Colonic mucosa (tissue), 4 donors: ENCODE measurements at regions not wholly inside any gene's neighbourhood (a gene's known extent, or its start where the extent isn't known, plus 50 kb on each side); places are given as distances from the start of the nearest gene placed in this dataset.

Source experiments
- DNase-seq: peaks from one replicate; pipeline ENCODE4 v3.0.0-alpha.2; 2020
- H3K27ac ChIP-seq: fragments of 200-600 bp; one replicate; pipeline ENCODE4 v1.8.0; 2021
- H3K27me3 ChIP-seq: fragments of 200-600 bp; one replicate; pipeline ENCODE4 v1.8.0; 2021
- H3K36me3 ChIP-seq: fragments of 200-600 bp; one replicate; pipeline ENCODE4 v1.8.0; 2021
- H3K4me1 ChIP-seq: fragments of 200-600 bp; one replicate; pipeline ENCODE4 v1.8.0; 2021; ENCODE audit warnings: mild to moderate bottlenecking
- H3K4me3 ChIP-seq: fragments of 200-600 bp; one replicate; pipeline ENCODE4 v1.8.0; 2021
- H3K9ac ChIP-seq, 2 donors: one replicate each; pipeline ENCODE4 v1.7.0; 2013; ENCODE audit warnings: control low read depth in 2 of 2, low read depth in 2 of 2, low read length in 2 of 2
- H3K9me3 ChIP-seq: fragments of 200-600 bp; one replicate; pipeline ENCODE4 v1.8.0; 2021
- CTCF ChIP-seq: fragments of 200-600 bp; IDR thresholded peaks from one replicate; pipeline ENCODE4 v1.8.0; 2022; ENCODE audit warnings: antibody characterized with exemption, mild to moderate bottlenecking
- intact Hi-C: fragments of 100-400 bp; cut with DNase I; formaldehyde crosslinking; loops from one replicate; pipeline ENCODE4 v1.14.1; 2022
- donor health status: healthy.
- donor health status: DM: no; HTN: no; CAD: no.
- donor health status: DM: no; HTN: no; CAD: no.

DNA sequence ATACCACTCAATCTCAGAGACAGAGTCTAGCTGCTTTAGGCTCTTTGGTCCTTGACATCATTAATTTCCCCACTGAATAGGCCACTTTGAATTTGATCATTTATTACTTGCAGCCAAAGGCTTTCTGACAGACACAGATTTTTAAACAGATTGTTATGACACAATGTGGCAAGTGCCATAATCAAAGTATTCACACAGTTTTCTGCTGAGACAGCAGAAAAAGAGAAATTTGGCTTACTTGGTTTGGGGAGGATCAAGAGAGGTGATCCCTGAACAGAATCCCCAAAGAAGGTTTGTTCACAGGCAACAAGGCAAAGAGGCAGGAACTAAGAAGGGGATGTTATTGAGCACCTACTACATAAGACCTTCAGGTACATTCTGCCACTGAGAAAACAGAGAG is 138.0 kb upstream of the TOP1 start:
- H3K27me3 ChIP-seq, result no peaks in the 10 kb centered on the region
- no peaks in the 10 kb centered on the region for H3K9me3 ChIP-seq
- no peak overlapping the region for H3K9ac ChIP-seq
- H3K4me1 ChIP-seq, result no peaks in the 10 kb centered on the region
- no peaks in the 10 kb centered on the region for H3K36me3 ChIP-seq
- no peak overlapping the region for H3K27ac ChIP-seq
- TF ChIP-seq CTCF, result no peak
- DNase-seq, result no peak
- no peak overlapping the region for H3K4me3 ChIP-seq
- intact Hi-C loops, result no loop called here

- Histone ChIP-seq H3K36me3 (no peaks in the 10 kb centered on the region), H3K27me3 (no peaks in the 10 kb centered on the region), H3K27ac (no peak overlapping the region), H3K4me1 (no peaks in the 10 kb centered on the region), H3K9ac (no peak overlapping the region), H3K4me3 (no peak overlapping the region), H3K9me3 (no peaks in the 10 kb centered on the region)
- no peak for DNase-seq
- intact Hi-C loops, result no loop called here
- no peak for TF ChIP-seq CTCF
These were observed 137.3 kb upstream of the TOP1 start for GRCh38 chr20:40891351-40891750.

DNA sequence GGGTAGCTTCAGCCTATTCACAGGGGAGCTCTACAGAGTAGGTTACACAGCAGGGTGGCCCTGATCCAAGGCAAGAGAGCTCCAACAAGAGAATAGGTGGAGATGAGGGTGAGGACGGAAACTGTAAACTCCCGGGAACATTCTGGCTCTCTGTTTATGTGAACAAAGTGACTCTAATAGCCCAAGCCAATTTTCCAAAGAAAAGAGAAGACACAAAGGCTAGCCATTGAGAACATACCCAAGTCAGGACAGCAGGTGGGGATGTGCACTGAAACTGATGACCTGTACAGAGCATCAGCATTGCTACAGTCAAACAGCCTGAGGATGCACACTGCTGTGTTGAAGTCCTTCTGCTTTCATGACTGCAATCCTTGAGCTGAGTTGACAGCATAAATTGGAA is 136.0 kb upstream of the TOP1 start:
- Histone ChIP-seq H3K9me3 (no peaks in the 10 kb centered on the region), H3K36me3 (no peaks in the 10 kb centered on the region), H3K4me3 (no peak overlapping the region), H3K27me3 (no peaks in the 10 kb centered on the region), H3K9ac (no peak overlapping the region), H3K27ac (no peak overlapping the region), H3K4me1 (no peaks in the 10 kb centered on the region)
- no peak for DNase-seq
- TF ChIP-seq CTCF, result no peak
- intact Hi-C loops, result no loop called here

DNA sequence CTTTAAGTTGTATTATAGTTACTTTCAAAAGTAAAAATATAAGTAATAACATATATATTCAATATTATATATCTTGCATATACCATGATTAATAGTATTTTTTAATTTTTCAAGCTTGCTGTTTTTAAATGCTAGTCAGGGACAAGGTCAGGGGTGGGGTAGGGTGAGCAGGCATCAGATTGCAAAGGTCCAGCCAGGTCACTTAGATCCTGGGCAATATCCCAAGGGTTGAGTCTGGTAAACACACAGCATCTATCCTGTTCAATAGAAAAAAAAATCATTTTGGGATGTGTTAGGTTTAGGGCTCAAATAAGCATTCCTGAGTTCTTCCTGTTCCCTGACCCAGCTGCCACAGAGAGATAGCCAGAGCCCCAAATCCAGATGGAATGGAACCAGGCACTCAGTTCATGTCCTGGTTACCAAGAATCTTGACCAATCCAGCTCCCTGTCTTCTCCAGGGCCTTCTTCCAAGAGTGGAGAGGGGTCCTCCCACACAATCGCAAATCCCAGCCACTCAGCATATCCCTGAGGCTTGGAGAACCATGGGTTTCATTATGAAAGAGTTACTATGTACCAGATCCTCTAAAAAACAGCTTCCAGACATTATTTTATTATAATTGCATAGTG is 134.9 kb upstream of the TOP1 start:
- no peaks in the 10 kb centered on the region for H3K27me3 ChIP-seq
- H3K4me1 ChIP-seq, result no peaks in the 10 kb centered on the region
- H3K9ac ChIP-seq, result no peak overlapping the region
- no peak overlapping the region for H3K27ac ChIP-seq
- H3K9me3 ChIP-seq, result no peaks in the 10 kb centered on the region
- TF ChIP-seq CTCF, result no peak
- H3K4me3 ChIP-seq, result no peak overlapping the region
- no peak for DNase-seq
- intact Hi-C loops, result no loop called here
- H3K36me3 ChIP-seq, result no peaks in the 10 kb centered on the region

- Histone ChIP-seq H3K4me3 (no peak overlapping the region), H3K9ac (no peak overlapping the region), H3K9me3 (no peaks in the 10 kb centered on the region), H3K27me3 (no peaks in the 10 kb centered on the region), H3K36me3 (no peaks in the 10 kb centered on the region), H3K4me1 (no peaks in the 10 kb centered on the region), H3K27ac (no peak overlapping the region)
- intact Hi-C loops, result no loop called here
- no peak for DNase-seq
- TF ChIP-seq CTCF, result no peak
These were observed 134.4 kb upstream of the TOP1 start for GRCh38 chr20:40894237-40894630.
